Suppressor macrophage treated with lipopolysaccharide for 4 hours (primary cell): ENCODE measurements at regions not wholly inside any gene's neighbourhood (a gene's known extent, or its start where the extent isn't known, plus 50 kb on each side); places are given as distances from the start of the nearest gene placed in this dataset.
"Not testable (repeated sequence)": the region's sequence is repeated elsewhere in the genome, so short reads cannot be mapped to it uniquely, and the experiment has no call there.

ENCODE experiments used
- DNase-seq: peaks from one replicate; pipeline ENCODE4 v3.0.0-alpha.2; 2020

DNA sequence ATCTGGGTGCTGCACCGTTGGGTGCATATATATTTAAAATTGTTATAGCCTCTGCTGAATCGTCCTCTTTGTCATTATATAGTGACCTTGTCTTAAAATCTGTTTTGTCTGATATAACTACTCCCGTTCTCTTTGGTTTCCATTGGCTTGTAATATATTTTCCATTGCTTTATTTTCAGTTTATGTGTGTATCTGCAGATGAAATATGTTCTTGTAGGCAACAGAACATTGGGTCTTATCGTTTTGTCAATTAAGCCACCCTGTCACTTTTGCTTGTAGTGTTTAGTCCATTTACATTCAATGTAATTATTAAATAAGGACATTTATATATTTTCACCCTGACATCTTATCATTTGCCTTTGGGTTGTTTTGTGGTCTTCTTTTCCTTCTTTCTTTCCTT lies 933.9 kb downstream of the EPHA7 start:
- DNase-seq = no peak

DNA sequence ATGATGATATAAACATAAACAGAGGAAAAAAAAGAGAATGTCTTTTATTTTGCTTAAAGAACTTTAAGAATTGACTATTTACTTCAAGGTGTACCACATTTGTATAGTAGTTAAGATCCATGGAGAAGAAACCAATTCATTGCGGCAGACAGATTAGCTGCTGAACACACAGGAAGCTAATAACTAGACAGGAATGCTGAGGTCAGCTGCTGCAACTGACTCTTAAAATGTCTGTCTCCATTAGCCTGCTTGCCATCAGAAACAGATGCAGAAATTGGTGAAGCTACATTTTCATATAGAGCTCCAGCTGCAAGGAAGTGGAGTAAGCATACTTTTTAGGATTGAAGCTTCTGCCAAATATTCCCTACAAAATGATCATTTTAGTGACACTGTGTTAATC lies 939.5 kb downstream of the EPHA7 start:
- DNase-seq = no peak

DNA sequence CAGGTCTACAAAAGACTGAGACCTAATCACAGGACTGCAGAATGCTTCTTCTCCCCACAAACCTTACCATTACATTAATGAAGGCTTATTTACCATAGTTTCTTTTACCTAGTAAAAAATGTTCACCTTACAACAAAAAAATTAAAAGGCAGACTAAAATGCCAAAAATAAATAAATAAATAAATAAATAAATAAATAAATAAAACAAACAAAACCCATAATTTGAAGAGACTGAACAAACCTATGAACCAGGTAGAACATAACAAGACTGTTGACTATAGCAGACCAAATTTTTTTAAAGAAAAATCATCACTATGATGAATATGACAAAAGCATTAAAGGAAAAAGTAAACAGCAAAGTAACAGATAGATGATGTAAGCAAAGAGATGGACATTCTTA lies 946.3 kb downstream of the EPHA7 start:
- DNase-seq = no peak

DNA sequence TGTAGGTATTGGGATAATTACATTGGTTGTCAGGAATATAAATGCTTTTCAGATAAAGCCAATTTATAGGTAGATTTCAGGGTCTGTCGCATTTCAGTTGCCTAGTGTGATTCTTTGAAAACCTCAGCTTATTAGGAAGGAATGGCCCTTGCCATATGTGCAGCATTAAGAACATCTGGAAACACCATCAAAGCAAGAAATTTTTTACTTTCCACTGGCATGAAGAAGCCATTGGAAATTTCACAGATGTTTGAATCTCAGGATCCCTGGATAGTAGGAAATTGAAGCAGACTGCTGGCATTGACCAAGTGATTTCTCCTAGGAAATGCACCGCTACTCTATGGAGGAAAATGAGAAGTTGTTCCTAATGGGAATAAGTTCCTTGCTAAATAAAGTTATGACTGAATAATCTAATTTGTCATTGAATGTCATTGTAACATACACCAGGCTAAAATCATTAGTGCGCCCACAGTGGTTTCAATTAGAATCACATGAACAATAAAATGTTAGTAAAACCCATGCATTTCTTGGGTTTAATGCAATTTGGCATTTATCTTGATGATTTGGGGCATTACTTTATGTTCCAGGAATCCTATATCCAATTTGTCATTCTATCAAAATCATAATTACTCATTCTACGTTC lies 950.1 kb downstream of the EPHA7 start:
- DNase-seq = no peak

DNA sequence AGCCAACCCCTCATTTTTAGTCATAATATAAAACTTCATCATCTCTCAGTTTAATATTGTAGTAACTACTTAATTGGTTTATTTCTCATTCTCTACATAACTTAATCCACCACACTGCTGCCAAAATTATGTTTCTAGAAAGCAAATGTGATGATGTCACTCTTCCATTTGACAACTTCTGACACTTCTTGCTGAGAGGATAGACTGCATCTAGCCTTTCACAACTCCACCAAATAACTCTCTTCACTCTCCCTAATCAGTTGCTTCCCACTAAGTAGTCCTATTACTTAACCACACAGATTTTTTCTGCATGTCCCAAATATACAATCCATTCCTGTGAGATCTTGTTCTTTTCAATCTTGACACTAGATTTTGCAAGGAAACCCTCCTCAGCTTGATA lies 951.3 kb downstream of the EPHA7 start:
- no peak for DNase-seq

DNA sequence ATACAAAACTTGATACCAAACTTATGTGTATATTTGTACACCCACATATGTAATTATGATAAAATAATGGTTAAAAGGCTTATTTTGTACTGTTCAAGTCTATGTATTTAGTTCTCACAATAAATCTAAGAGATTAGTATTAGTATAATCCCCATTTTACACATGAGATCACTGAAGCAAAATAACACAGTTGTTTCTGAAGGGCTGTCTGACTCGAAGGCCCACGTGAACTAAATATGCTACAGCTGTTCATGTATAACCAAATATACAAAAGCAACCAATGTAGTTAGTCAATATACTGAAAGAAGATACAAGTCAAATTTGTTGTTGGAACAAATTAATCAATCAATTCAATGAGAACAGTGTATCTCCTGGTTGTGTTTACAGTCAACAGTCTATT lies 959.2 kb downstream of the EPHA7 start:
- DNase-seq = no peak

DNA sequence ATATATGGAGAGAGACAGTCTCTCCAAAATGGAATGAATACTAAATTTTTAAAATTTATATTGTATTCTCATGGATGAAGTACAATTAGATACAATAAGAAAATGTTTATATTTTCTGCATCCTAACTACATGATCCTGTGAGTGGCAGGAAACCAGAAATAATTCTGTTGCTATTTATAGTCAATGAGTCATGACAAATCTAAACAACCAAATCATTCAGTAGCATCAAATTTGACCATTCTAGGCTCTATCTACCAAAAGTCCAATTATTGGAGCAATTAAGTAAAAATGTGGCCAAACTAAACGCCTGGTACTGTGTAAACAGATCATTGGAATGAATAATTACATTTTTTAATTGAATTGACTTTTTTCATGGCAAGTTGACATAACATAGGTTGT lies 959.8 kb downstream of the EPHA7 start:
- no peak for DNase-seq

DNA sequence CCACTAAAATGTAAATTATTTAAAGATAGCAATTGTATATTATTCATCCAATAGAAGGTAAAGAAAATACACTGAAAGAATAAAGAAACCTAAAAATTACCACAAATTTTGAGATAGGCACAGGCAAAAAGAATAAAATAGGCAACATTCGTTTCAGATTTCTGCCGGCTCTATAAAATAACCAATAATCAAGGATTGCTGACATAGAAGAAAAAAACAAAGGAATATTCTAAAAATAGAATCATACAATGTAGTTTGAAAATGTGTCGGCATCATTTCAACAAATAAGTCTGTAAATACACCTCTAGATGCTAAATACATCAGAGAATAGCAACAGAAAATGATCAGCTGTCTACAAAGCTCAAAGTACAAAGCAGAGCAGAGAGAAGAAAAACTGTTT lies 973.3 kb downstream of the EPHA7 start:
- no peak for DNase-seq

DNA sequence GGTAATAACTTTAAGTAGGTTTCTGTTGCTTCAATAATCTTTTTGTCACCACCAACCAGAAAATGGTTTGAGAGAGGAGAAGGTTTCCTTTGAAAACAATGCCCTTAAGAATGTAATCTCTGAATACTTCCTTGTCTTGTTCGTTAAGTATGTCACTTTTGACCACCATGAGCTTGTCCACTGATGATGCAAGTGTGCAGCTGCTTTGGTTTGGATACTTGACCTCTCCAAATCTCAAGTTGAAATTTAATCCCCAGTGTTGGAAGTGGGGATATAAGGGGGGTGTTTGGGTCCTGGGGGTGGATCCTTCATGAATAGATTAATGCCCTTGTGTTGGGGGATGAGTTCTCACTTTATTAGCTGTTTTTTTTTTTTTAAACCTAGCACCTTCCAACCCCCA lies 985.4 kb downstream of the EPHA7 start:
- DNase-seq = no peak

DNA sequence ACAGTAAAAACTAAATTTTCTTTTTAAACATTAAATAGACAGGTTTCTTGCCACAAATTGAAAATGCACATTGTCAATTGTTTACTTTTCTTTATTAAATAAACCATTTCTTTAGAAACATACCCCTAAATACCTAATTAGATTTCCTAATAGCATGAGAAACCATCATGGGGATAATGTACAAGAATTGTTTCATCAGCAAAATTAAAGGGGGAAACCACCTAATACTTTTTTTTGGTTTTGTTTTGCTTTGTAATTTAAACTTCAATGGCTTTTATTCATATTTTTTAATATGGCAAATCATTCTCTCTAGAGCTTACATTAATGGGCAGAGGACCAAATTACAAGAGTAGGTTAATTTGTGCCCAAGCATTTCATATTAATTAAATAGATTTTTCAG lies 987.9 kb downstream of the EPHA7 start:
- no peak for DNase-seq

DNA sequence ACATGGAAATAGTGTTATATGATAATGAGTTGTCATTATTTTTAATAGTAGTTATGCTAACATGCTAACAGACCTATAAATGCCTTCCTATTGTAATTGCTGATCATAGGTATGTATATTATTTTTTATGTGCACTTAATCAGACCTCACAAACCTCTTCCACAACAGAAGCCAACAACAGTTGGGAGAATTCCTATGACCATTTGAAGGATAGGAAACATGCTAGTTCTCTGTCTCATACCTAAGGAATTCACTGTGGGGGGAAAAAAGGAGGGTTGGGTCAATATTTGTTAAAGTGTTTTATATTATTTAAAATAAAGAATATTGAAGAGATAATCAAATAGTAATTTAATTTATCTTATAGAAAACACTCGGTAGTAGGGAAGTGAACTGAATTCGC lies 990.9 kb downstream of the EPHA7 start:
- no peak for DNase-seq

DNA sequence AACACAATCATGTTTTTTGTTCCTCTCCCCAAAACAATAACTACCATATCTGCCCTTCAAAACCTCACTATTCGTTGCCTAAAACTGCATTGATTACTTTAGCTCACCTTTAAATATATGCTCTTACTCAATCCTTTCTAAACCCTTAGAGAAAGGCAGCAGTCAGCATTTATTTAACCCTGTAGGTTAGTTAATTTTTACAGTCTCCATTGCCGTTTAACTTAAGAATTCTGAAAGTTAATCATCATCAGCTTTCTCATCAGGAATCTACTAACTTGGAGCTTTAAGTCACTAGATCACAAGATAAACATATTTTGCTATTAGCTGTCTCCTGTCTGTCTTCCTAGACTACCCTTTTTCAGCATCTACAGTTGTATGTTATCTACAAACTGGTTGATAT lies 991.9 kb downstream of the EPHA7 start:
- no peak for DNase-seq

DNA sequence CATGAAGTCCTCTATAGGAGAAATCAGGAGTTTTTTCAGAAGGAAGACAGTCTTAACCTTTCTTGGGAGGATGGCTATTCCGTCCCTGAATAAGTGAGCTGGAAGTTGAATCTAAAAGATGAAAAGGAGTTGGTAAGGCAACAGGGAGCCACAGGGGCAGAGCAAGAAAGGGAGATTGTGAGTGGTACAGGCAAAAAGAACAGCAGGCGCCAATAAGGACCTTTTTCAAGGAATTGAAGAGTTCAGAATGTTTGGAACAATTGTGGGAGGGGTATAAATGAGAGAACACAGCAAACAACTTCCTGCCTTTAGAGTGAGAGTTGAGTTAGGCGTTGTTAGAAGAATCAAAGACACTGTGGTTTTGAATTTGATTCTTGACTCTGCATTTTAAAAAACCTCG lies 1003.7 kb downstream of the EPHA7 start:
- DNase-seq = no peak

DNA sequence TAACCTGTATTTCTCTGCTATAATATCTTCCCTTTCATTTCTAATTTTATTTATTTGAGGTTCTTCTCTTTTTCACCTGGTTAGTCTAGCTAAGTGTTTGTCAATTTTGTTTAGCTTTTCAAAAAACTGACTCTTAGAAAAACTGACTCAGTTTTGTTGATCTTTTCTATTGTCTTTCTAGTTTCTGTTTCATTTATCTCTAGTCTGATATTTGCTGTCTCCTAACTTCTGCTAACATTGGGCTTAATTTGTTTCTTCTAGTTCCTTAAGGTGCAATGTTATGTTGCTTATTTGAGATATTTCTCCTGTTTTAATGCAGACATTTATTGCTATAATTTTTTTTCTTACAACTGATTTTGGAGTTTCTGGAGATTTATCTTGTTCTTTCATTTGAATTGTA lies 1011.0 kb downstream of the EPHA7 start:
- DNase-seq = no peak

DNA sequence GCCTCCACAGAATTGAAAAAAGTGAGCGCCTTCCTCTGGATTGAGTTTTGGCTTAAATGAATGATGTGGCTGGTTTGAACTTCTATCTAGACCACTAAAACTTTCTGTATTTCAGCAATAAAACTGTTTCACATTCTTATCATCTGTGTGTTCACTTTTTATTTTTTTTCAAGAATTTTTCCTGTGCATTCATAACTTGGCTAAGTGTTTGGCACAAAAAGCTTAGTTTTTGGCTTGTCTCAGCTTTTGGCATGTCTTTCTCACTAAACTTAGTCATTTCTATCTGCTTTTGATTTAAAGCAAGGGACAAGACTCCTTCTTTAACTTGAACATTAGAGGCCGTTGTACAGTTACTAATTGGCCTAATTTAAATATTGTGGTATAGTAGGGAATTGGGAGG lies 1015.1 kb downstream of the EPHA7 start:
- no peak for DNase-seq

DNA sequence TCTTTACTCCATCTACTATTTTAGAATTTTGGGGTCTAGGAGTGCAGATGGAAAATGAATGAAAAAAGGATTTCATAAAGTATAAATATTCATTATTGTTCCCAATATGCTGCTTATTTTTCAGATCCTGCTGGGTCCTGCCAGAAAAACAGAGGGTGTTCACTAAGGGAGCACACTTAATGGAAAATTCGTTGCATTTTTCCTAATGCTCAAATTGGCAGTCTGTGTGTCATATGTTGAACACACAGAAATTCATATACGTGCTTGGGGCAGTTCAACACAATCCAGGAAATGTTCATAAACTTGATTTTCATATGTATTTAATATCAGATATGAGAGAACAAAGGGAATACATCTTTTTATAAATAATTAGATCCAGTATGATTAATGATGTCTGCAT lies 1019.4 kb downstream of the EPHA7 start:
- no peak for DNase-seq

DNA sequence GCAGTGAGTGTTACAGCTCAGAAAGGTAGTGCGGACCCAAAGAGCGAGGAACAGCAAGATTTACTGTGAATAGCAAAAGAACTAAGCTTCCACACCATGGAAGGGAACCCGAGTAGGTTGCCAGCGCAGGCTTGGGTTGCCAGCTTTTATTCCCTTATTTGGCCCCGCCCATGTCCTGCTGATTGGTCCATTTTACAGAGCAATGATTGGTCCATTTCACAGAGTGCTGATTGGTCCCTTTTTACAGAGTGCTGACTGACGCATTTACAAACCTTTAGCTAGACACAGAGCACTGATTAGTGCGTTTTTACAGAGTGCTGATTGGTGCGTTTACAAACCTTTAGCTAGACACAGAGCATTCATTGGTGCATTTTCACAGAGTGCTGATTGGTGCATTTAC lies 1030.7 kb downstream of the EPHA7 start:
- DNase-seq = not testable (repeated sequence)

DNA sequence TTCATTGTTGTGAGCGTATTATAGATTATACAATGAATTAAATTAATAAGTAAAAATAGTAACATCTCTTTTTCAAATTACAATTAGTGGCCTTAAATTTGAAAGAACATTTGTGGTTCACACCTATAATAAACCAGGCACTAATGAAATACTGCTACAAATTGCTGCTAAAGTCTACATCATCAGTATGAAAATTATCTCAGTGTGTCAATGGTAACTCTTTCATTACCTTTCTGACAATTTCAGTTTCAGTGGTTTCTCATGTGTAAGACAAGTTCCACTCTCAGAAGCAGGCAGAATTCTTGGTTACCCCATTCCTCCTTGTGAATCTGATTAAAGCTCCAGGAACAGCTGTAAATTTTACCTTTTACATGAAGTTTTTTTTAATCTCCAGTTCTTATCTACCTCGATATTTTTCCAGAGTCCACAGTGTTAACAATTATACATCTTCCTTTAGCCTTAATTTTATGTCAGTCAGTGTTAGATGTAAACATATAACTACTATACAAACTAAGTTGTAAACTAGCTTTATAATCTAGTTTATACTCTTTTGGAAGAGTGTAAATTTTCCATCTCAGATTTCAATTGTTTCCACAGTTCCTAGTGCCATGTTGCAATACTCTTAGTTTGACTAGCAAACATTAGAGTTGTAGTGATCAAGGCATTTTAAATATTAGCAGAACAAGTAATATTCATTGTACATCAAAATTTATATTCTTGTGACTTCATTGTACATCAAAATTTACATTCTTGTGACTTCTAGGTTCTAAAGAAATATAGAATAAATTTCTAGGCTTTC lies 1038.4 kb downstream of the EPHA7 start:
- DNase-seq = no peak

DNA sequence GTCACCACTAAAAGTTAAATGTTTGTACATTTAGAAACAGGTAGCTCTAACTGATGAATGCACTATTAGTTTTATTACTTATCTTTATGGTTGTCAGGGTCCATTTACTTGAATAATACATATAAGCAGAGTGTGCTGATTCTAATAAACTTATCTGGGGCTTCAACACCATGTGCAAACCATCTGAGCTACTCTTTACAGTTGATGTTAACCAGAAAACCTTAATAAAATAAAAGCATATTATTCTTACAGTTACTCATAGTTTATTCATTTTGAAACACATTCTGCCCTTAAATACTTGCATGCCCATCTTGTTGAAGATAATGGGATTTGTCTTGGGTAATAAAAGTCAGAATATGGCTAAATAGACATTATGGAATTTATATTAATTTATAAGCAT lies 1042.2 kb downstream of the EPHA7 start:
- no peak for DNase-seq

DNA sequence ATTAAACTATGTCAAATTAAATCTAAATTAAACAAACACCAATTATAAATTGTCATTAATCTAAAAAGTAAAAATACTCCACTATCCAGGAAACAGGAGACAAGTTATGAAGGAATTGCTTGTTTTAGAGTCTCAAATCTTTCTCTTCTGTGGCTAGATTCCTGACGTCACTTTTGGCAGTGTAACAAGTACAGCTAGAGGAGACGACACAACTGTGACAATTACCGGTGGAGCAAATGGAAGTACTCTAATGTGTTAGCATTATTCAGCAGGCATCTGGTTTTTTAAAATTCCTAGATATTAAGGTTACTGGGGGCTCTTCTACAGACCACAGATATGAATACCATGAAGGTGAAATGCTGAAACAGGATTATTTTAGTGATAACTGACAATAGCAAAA lies 1042.7 kb downstream of the EPHA7 start:
- DNase-seq = no peak

DNA sequence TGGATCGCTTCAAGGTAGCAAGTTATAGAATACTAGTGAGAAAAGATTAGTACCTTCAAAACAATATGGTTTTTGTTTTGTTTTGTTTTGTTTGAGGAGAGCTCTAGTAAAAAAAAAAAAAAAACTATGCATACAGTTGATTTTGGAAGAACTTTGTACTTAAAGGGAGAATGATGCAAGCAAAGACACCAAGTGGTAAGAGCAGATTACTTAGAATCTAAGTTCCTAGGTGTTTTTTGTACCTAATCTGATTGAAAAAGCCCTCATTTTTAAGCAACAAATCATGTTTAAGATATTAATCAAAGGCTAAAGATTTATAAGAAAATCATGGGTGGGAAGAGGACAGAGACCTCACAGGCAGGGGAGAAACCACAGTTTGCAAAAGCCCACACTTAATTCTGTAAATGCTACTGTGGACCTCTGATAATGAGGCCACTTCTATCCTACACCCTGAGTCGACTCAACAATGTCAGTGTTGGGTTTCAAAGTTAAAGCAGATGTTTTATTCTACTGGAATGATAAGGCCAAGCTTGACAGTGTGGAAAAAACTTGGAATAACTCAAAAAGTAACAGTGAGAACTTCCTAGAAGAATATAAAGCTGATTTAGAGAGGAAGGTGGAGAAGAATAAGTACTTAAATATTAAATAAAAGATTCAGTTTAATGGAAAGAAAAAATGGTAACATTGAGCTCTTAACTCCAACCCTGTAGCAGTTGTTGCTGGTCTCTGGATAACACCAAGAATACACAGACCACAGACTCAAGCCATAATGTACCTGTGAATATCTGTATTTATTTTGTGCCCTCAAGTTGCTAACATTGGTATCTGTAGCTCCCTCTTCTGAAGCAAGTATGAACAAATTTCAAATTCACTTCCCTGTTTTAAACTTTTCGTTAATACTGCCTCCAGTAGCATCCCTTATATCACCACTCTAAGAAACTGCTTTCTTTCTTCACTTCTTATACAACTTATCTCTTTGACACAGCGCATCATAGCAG lies 1047.8 kb downstream of the EPHA7 start:
- DNase-seq = no peak

DNA sequence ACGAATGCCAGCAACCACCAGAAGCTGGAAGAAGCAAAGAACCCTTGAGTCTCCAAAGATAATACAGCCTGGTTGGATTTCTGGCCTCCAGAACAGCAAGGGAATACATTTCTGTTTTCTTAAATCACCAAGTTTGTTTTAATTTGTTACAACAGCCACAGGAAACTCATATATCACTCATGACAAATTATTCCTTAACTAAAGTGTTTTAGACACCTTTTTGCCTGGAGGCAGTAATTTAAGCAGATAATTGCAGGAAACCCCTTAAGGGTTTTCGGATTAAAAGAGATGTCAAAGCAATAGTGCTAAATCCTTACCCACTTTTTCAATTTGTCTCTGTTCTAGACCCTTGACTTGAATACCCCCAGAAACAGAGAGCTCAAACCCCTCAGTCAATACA lies 1050.0 kb downstream of the EPHA7 start:
- DNase-seq = no peak

DNA sequence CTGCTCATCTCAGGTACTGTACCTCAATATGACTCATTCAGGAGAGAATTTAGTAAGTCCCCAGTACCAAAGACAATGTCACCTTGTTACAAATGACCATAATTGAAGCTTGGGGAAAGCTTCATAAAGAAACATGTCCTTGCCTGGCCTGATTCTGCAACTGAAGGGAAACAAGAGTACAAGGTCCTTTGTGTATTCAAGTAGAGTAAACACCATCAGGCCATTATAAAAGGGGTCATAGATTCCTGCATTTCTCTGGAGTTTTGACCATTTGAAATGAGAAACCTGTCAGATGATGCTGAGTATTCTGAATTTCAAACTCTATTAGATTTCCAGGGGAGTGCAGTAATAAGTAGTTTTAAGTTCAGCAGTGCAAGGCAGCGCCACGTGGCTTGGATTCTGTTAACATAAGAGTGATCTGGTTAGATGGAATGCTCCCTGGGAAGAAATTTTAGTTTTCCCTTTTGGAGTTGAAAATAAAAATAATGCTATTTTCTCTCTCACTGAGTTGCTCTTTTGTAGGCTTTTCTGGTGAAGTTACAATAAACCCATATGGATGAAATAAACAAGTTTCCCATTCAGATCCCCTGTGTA lies 1054.3 kb downstream of the EPHA7 start:
- no peak for DNase-seq
